ENCODE measurements at regions not wholly inside any gene's neighbourhood (a gene's known extent, or its start where the extent isn't known, plus 50 kb on each side); places are given as distances from the start of the nearest gene placed in this dataset.

DNA sequence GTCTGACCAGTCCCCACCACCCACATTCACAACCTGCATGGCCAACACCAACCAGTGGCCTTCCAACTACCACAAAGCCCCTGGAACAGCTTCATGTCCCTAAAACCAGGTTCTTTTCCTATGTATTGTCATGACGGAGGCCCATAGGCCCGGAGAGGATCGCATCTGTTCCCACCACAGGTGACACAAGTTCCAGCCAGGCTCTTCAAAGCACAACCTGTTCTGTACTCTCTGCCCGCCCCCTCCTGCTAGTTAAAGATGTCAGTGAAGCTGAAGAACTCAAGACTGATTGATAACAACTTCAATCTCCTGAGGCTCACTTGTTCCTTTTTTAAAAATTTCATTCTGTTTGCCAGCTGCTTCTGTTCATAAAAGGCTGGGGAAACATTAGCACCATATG is 121.1 kb upstream of the GUCY1A2 start:
- Histone ChIP-seq H3K36me3 (ENCODE audit: control insufficient read depth in 2 of 2, insufficient read depth in 1 of 2, low read length in 2 of 2) (no peaks in the 10 kb centered on the region), H3K9me3 (ENCODE audit: control insufficient read depth, insufficient read depth, low read depth, low read length) (no peaks in the 10 kb centered on the region), H3K4me3 (ENCODE audit: low read depth, low read length) (no peak overlapping the region), H3K4me1 (ENCODE audit: control insufficient read depth, insufficient read depth, low read length) (no peaks in the 10 kb centered on the region), H3K27ac (ENCODE audit: extremely low read depth, low read depth, low read length) (no peak overlapping the region)
- CTCF ChIA-PET, result interaction anchor here (0.6 to 0.7 kb wide), 2 partner anchors 19 to 419 kb away, joined by 3 to 5 read pairs; no protein-coding TSS in a partner anchor
- TF ChIP-seq ZNF138 (tag by site-specific recombination; IDR thresholded peaks at IDR 0.05; ENCODE audit: borderline replicate concordance) (no peak), BCL11B (tag by site-specific recombination; IDR thresholded peaks at IDR 0.05; ENCODE audit: low read depth) (no peak), ZNF626 (tag by site-specific recombination; IDR thresholded peaks at IDR 0.05) (no peak), KLF1 (tag by site-specific recombination; IDR thresholded peaks at IDR 0.05) (no peak)
- POLR2A ChIA-PET, result no interaction called here

DNA sequence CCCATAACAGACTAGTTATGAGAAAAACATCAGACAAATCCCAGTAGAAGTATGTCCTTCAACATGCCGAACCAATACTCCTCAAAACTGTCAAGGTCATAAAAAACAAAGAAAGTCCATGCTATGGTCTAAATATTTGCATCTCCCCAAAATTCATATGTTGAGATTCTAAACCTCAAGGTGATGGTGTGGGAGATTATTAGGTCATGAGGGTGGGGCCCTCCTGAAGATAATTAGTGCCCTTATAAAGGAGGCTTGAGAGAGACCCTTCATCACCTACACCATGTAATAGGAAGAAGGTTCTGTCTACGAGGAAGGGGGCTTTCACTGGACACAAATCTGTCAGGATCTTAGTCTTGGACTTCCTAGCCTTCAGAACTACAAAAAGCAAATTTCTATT is 118.6 kb upstream of the GUCY1A2 start:
- H3K27ac ChIP-seq (ENCODE audit: extremely low read depth, low read depth, low read length), result no peak overlapping the region
- TF ChIP-seq ZNF560 (tag by site-specific recombination; IDR thresholded peaks at IDR 0.05; ENCODE audit: borderline replicate concordance), result no peak
- no peak for TF ChIP-seq GLI2 (tag by site-specific recombination; IDR thresholded peaks at IDR 0.05; ENCODE audit: borderline replicate concordance, low read depth)
- TF ChIP-seq ZBTB1 (tag by site-specific recombination; IDR thresholded peaks at IDR 0.05), result no peak
- TF ChIP-seq ZNF623 (tag by site-specific recombination; IDR thresholded peaks at IDR 0.05), result no peak
- TF ChIP-seq MZF1 (tag by site-specific recombination; IDR thresholded peaks at IDR 0.05; ENCODE audit: borderline replicate concordance), result no peak
- no peak for TF ChIP-seq ZNF596 (tag by site-specific recombination; IDR thresholded peaks at IDR 0.05)
- TF ChIP-seq ZBTB7A (tag by site-specific recombination; IDR thresholded peaks at IDR 0.05; ENCODE audit: low read depth), result no peak
- no peak for TF ChIP-seq ZNF174 (tag by site-specific recombination; IDR thresholded peaks at IDR 0.05)
- no peak for TF ChIP-seq KLF7 (tag by site-specific recombination; IDR thresholded peaks at IDR 0.05; ENCODE audit: borderline replicate concordance)
- TF ChIP-seq, protein P1, sequence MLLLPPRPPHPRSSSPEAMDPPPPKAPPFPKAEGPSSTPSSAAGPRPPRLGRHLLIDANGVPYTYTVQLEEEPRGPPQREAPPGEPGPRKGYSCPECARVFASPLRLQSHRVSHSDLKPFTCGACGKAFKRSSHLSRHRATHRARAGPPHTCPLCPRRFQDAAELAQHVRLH (tag by site-specific recombination; IDR thresholded peaks at IDR 0.05), result no peak
- TF ChIP-seq ZNF510 (tag by site-specific recombination; IDR thresholded peaks at IDR 0.05; ENCODE audit: insufficient replicate concordance), result no peak
- no peak for TF ChIP-seq ZBTB8A (tag by site-specific recombination; IDR thresholded peaks at IDR 0.05)
- no peak for TF ChIP-seq ZNF473 (tag by site-specific recombination; IDR thresholded peaks at IDR 0.05)
- TF ChIP-seq, protein P2, sequence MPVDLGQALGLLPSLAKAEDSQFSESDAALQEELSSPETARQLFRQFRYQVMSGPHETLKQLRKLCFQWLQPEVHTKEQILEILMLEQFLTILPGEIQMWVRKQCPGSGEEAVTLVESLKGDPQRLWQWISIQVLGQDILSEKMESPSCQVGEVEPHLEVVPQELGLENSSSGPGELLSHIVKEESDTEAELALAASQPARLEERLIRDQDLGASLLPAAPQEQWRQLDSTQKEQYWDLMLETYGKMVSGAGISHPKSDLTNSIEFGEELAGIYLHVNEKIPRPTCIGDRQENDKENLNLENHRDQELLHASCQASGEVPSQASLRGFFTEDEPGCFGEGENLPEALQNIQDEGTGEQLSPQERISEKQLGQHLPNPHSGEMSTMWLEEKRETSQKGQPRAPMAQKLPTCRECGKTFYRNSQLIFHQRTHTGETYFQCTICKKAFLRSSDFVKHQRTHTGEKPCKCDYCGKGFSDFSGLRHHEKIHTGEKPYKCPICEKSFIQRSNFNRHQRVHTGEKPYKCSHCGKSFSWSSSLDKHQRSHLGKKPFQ (tag by site-specific recombination; IDR thresholded peaks at IDR 0.05), result no peak
- TF ChIP-seq TRIM28 (IDR thresholded peaks at IDR 0.05; ENCODE audit: borderline replicate concordance, low read length), result no peak
- no peak for TF ChIP-seq ZNF37A (tag by site-specific recombination; IDR thresholded peaks at IDR 0.05)
- no peak for TF ChIP-seq ZNF223 (tag by site-specific recombination; IDR thresholded peaks at IDR 0.05)
- TF ChIP-seq, protein P3, sequence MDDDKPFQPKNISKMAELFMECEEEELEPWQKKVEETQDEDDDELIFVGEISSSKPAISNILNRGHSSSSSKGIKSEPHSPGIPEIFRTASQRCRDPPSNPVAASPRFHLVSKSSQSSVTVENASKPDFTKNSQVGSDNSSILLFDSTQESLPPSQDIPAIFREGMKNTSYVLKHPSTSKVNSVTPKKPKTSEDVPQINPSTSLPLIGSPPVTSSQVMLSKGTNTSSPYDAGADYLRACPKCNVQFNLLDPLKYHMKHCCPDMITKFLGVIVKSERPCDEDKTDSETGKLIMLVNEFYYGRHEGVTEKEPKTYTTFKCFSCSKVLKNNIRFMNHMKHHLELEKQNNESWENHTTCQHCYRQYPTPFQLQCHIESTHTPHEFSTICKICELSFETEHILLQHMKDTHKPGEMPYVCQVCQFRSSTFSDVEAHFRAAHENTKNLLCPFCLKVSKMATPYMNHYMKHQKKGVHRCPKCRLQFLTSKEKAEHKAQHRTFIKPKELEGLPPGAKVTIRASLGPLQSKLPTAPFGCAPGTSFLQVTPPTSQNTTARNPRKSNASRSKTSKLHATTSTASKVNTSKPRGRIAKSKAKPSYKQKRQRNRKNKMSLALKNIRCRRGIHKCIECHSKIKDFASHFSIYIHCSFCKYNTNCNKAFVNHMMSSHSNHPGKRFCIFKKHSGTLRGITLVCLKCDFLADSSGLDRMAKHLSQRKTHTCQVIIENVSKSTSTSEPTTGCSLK (tag by site-specific recombination; IDR thresholded peaks at IDR 0.05), result no peak
- no peak for TF ChIP-seq ZNF600 (tag by site-specific recombination; IDR thresholded peaks at IDR 0.05)
- no peaks in the 10 kb centered on the region for H3K4me1 ChIP-seq (ENCODE audit: control insufficient read depth, insufficient read depth, low read length)
- H3K9me3 ChIP-seq (ENCODE audit: control insufficient read depth, insufficient read depth, low read depth, low read length), result no peaks in the 10 kb centered on the region
- POLR2A ChIA-PET, result no interaction called here
- no peak overlapping the region for H3K4me3 ChIP-seq (ENCODE audit: low read depth, low read length)
- CTCF ChIA-PET, result no interaction called here
- H3K36me3 ChIP-seq (ENCODE audit: control insufficient read depth in 2 of 2, insufficient read depth in 1 of 2, low read length in 2 of 2), result no peaks in the 10 kb centered on the region

All from HEK293 (cell line).